OCI-LY1 (cell line): ENCODE measurements at regions not wholly inside any gene's neighbourhood (a gene's known extent, or its start where the extent isn't known, plus 50 kb on each side); places are given as distances from the start of the nearest gene placed in this dataset.

Source experiments
- CTCF ChIP-seq: fragments of 200-600 bp; sonication (generic), shearing (Covaris generic); IDR thresholded peaks from 2 replicates; pipeline ENCODE4 v1.5.1; 2017; ENCODE audit warnings: mild to moderate bottlenecking, antibody characterized with exemption, low read length, moderate library complexity, mixed read lengths
- EZH2 ChIP-seq: fragments of 200-600 bp; sonication (generic), shearing (Covaris generic); IDR thresholded peaks from 2 replicates; pipeline ENCODE4 v1.8.0; 2017; ENCODE audit warnings: borderline replicate concordance, mixed run types, mild to moderate bottlenecking, antibody characterized with exemption, low read length, moderate library complexity, mixed read lengths

- TF ChIP-seq CTCF (no peak), EZH2 (no peak)
Observed at GRCh38 chr18:35810520-35810919, 162.0 kb upstream of the RMP24 start.
